Natural killer cell (primary cell): ENCODE measurements at regions not wholly inside any gene's neighbourhood (a gene's known extent, or its start where the extent isn't known, plus 50 kb on each side); places are given as distances from the start of the nearest gene placed in this dataset.

Experiments
- ATAC-seq, 3 donors: fragments of 150-1000 bp in 2 of 3; fragments of 200-7000 bp in 1 of 3; cut with Tn5 transposase; 1 replicate in 1 of 3; 2 replicates in 2 of 3; pipeline ENCODE4 v1.10.0; 2021; ENCODE audit warnings: mild to moderate bottlenecking in 2 of 3, moderate library complexity in 2 of 3
- DNase-seq, 2 donors: peaks; one replicate each; pipeline versions ENCODE4 v3.0.0 to v3.0.0-alpha.2; 2013 to 2021; ENCODE audit warnings: mixed read lengths in 1 of 2
- H3K27ac ChIP-seq: one replicate; pipeline ENCODE4 v1.5.1; 2013; ENCODE audit warnings: mild to moderate bottlenecking, low read length
- H3K27me3 ChIP-seq: one replicate; pipeline ENCODE4 v1.6.1; 2013; ENCODE audit warnings: low read length; ENCODE audit not compliant: control insufficient read depth, insufficient read depth
- H3K36me3 ChIP-seq: one replicate; pipeline ENCODE4 v1.6.1; 2013; ENCODE audit warnings: low read length; ENCODE audit not compliant: control insufficient read depth, insufficient read depth
- H3K4me1 ChIP-seq: one replicate; pipeline ENCODE4 v1.6.1; 2013; ENCODE audit warnings: low read length; ENCODE audit not compliant: control insufficient read depth, insufficient read depth
- H3K4me3 ChIP-seq: one replicate; pipeline ENCODE4 v1.5.1; 2013; ENCODE audit warnings: low read length
- H3K9me3 ChIP-seq: one replicate; pipeline ENCODE4 v1.6.1; 2013; ENCODE audit warnings: low read length; ENCODE audit not compliant: control insufficient read depth, insufficient read depth
- H3K27ac Mint-ChIP-seq, 2 donors: one replicate each; pipeline ENCODE4 v1.8.0; 2022; ENCODE audit warnings: mild to moderate bottlenecking in 2 of 2, mixed read lengths in 2 of 2, moderate library complexity in 1 of 2
- H3K27me3 Mint-ChIP-seq, 2 donors: one replicate each; pipeline ENCODE4 v1.8.0; 2022; ENCODE audit warnings: low read depth in 2 of 2, mixed read lengths in 2 of 2
- H3K36me3 Mint-ChIP-seq: one replicate; pipeline ENCODE4 v1.8.0; 2022; ENCODE audit warnings: mixed read lengths
- H3K4me1 Mint-ChIP-seq, 2 donors: one replicate each; pipeline ENCODE4 v1.8.0; 2022; ENCODE audit warnings: mixed read lengths in 2 of 2
- H3K4me3 Mint-ChIP-seq: one replicate; pipeline ENCODE4 v1.8.0; 2022; ENCODE audit warnings: mild to moderate bottlenecking, moderate library complexity, mixed read lengths
- H3K9me3 Mint-ChIP-seq, 2 donors: one replicate each; pipeline ENCODE4 v1.8.0; 2022; ENCODE audit warnings: mixed read lengths in 2 of 2
- WGBS: methylation state at CpG from one replicate; pipeline ENCODE4 v1.1.7; 2013; ENCODE audit warnings: missing lambda C conversion rate; ENCODE audit not compliant: insufficient coverage; 5-methylcytosine and 5-hydroxymethylcytosine counted together
- intact Hi-C: fragments of 100-400 bp; cut with micrococcal nuclease; formaldehyde crosslinking; loops from one replicate; pipeline ENCODE4 v1.14.2; 2022
- TF ChIP-seq, protein P1 (sequence below): fragments of 200-600 bp; IDR thresholded peaks from one replicate; pipeline ENCODE4 v1.8.0; 2022; ENCODE audit warnings: antibody characterized with exemption

DNA sequence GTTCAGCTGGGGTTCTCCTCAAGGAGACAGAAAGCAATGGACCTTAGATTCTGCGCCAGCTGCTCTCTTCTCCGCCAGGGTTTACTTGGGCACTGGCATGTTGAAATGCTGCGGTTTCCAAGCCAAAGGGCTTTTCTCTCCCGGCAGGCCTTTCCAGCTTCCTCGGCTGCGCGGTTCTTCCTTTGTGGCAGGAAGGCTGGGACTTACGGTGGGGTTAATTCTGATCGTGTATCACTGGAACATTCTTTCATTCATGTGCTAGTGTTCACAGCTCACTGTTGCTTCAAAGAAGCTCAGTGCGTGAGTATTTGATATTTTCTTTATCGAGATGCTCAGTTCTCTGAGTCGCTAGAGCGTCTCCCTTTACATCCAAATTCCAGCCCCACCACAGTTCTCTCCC, 723.2 kb downstream of the UQCRFS1 start:
- Mint-ChIP-seq H3K9me3 (no peaks in the 10 kb centered on the region), H3K4me1 (peaks cover 16 to 29% of the 10 kb centered on the region in 2 donors), H3K27ac (no peak overlapping the region), H3K4me3 (no peak overlapping the region), H3K36me3 (no peaks in the 10 kb centered on the region), H3K27me3 (no peaks in the 10 kb centered on the region)
- ATAC-seq (no peak), DNase-seq (no peak)
- 81% methylated on average over 13 of the region's 13 CpGs for WGBS
- intact Hi-C loops: no loop called here
- H3K4me1 ChIP-seq: peaks cover 21% of the 10 kb centered on the region
- H3K27ac ChIP-seq: no peak overlapping the region
- no peaks in the 10 kb centered on the region for H3K27me3 ChIP-seq
- H3K36me3 ChIP-seq: no peaks in the 10 kb centered on the region
- no peaks in the 10 kb centered on the region for H3K9me3 ChIP-seq
- TF ChIP-seq, protein P1, sequence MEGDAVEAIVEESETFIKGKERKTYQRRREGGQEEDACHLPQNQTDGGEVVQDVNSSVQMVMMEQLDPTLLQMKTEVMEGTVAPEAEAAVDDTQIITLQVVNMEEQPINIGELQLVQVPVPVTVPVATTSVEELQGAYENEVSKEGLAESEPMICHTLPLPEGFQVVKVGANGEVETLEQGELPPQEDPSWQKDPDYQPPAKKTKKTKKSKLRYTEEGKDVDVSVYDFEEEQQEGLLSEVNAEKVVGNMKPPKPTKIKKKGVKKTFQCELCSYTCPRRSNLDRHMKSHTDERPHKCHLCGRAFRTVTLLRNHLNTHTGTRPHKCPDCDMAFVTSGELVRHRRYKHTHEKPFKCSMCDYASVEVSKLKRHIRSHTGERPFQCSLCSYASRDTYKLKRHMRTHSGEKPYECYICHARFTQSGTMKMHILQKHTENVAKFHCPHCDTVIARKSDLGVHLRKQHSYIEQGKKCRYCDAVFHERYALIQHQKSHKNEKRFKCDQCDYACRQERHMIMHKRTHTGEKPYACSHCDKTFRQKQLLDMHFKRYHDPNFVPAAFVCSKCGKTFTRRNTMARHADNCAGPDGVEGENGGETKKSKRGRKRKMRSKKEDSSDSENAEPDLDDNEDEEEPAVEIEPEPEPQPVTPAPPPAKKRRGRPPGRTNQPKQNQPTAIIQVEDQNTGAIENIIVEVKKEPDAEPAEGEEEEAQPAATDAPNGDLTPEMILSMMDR: no peak
- no peak overlapping the region for H3K4me3 ChIP-seq

DNA sequence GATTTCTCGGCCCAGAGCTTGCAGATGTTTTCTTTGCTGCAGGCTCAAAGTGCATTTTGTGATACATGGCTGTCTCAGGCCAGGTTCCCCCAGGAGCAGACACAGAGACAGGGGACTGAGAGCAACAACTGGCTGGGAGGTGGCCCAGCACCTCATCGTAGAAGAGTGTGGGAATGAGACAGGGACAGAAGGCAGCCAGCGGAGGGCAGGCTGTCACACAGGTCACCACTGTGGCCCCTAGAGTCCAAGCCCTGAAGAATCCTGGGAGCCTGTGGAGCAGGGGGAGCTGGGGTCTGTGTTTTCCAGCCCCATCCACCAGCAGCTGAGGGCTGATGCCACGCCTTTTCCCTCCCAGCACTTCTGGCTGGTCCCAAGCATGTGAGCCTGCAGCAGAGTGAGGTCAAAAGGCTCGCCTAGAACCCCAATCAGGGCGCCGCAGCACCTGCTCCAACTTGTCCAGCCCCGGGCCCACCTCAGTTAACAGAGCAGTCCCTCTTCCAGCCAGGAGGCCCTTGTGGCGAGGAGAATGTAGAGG, 723.8 kb downstream of the UQCRFS1 start:
- TF ChIP-seq, protein P1: no peak
- Histone ChIP-seq H3K4me3 (no peak overlapping the region), H3K4me1 (peaks cover 21% of the 10 kb centered on the region), H3K9me3 (no peaks in the 10 kb centered on the region), H3K36me3 (no peaks in the 10 kb centered on the region), H3K27me3 (no peaks in the 10 kb centered on the region), H3K27ac (no peak overlapping the region)
- no peak overlapping the region for H3K4me3 Mint-ChIP-seq
- WGBS: 88% methylated on average over 9 of the region's 9 CpGs
- H3K4me1 Mint-ChIP-seq: peaks cover 16 to 30% of the 10 kb centered on the region in 2 donors
- H3K36me3 Mint-ChIP-seq: no peaks in the 10 kb centered on the region
- DNase-seq: no peak
- ATAC-seq: no peak
- no peaks in the 10 kb centered on the region for H3K9me3 Mint-ChIP-seq
- H3K27me3 Mint-ChIP-seq: no peaks in the 10 kb centered on the region
- intact Hi-C loops: no loop called here
- H3K27ac Mint-ChIP-seq: no peak overlapping the region

DNA sequence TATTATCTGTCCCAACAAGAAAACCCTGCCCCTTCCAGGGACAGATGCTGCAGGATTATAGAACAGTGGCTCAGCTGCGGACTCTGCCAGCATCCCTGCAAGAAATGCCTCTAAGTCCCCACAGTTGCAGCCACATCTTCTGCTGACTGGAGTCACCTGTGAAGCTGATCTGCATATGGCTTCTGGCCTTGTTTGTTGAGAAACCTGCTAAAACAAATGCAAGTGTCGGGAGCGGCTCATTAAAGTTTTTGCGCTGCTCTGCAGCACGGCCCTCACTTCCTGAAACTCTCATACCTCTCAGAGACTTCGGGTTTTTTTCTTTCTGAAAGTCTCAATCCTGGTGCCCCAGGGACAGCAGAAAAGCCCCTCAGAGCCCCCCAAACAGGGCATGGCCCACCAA, 725.0 kb downstream of the UQCRFS1 start:
- intact Hi-C loops: no loop called here
- H3K4me3 ChIP-seq: no peak overlapping the region
- H3K4me3 Mint-ChIP-seq: no peak overlapping the region
- no peaks in the 10 kb centered on the region for H3K9me3 ChIP-seq
- H3K4me1 Mint-ChIP-seq: peaks cover 23 to 38% of the 10 kb centered on the region in 2 donors
- no peaks in the 10 kb centered on the region for H3K27me3 ChIP-seq
- H3K27me3 Mint-ChIP-seq: no peaks in the 10 kb centered on the region
- H3K9me3 Mint-ChIP-seq: no peaks in the 10 kb centered on the region
- H3K36me3 Mint-ChIP-seq: no peaks in the 10 kb centered on the region
- 37% methylated on average over 6 of the region's 6 CpGs for WGBS
- TF ChIP-seq, protein P1: no peak
- no peak overlapping the region for H3K27ac ChIP-seq
- ATAC-seq: no peak
- no peak overlapping the region for H3K27ac Mint-ChIP-seq
- no peaks in the 10 kb centered on the region for H3K36me3 ChIP-seq
- peaks cover 21% of the 10 kb centered on the region for H3K4me1 ChIP-seq
- no peak for DNase-seq

DNA sequence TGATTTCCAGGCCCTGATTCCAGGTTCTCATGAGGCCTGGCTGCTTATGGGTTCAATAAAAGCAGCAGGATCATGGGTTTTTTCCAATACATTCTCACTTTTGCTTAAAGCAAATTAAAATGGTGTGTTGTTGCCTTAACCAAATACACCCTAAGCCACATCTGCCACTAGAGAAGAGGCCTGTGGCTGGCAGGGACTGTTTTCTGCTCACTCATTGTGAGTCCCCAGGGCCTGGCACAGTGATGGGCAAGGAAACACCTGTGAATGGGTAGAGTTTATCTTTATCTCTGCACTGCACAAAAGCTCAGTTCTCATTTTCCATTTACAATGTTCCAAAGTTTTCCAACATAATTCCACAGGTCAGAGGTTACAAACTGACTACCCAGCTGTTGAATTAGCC, 726.0 kb downstream of the UQCRFS1 start:
- no peaks in the 10 kb centered on the region for H3K27me3 Mint-ChIP-seq
- Histone ChIP-seq H3K9me3 (no peaks in the 10 kb centered on the region), H3K4me1 (peaks cover 24% of the 10 kb centered on the region), H3K27ac (no peak overlapping the region), H3K4me3 (no peak overlapping the region), H3K27me3 (no peaks in the 10 kb centered on the region), H3K36me3 (no peaks in the 10 kb centered on the region)
- no peaks in the 10 kb centered on the region for H3K9me3 Mint-ChIP-seq
- DNase-seq (no peak), ATAC-seq (no peak)
- no peak overlapping the region for H3K27ac Mint-ChIP-seq
- H3K4me1 Mint-ChIP-seq: peaks cover 27 to 43% of the 10 kb centered on the region in 2 donors
- no peak overlapping the region for H3K4me3 Mint-ChIP-seq
- no peaks in the 10 kb centered on the region for H3K36me3 Mint-ChIP-seq
- TF ChIP-seq, protein P1: no peak
- intact Hi-C loops: no loop called here
